Kidney (tissue), 13 donors: ENCODE measurements at regions not wholly inside any gene's neighbourhood (a gene's known extent, or its start where the extent isn't known, plus 50 kb on each side); places are given as distances from the start of the nearest gene placed in this dataset.

Experiments
- DNase-seq, 5 donors: peaks; one replicate each; pipeline ENCODE4 v3.0.0-alpha.2; 2013 to 2020
- FAIRE-seq: peaks from 2 replicates; lab custom pipeline; 2012; peaks lifted over from hg19 to GRCh38; lab: Jason Lieb, UNC
- H3K27ac ChIP-seq, 2 donors: one replicate each; pipeline ENCODE4 v1.7.0; 2013; ENCODE audit warnings: low read depth in 2 of 2, low read length in 2 of 2, inconsistent platforms in 1 of 2
- H3K27me3 ChIP-seq: one replicate; pipeline ENCODE4 v1.7.1; 2013; ENCODE audit warnings: low read length, inconsistent platforms; ENCODE audit not compliant: control insufficient read depth, insufficient read depth
- H3K36me3 ChIP-seq, 3 donors: one replicate each; pipeline versions ENCODE4 v1.7.0 to v1.7.1; 2013; ENCODE audit warnings: low read length in 3 of 3, control low read depth in 1 of 3, inconsistent platforms in 1 of 3; ENCODE audit not compliant: insufficient read depth in 3 of 3, control insufficient read depth in 2 of 3
- H3K4me1 ChIP-seq, 3 donors: one replicate each; pipeline versions ENCODE4 v1.7.0 to v1.7.1; 2013; ENCODE audit warnings: low read length in 3 of 3, inconsistent platforms in 1 of 3, low read depth in 1 of 3; ENCODE audit not compliant: control insufficient read depth in 2 of 3, insufficient read depth in 2 of 3
- H3K4me3 ChIP-seq, 3 donors: one replicate each; pipeline versions ENCODE4 v1.7.0 to v1.8.1; 2013; ENCODE audit warnings: low read length in 3 of 3, control low read depth in 1 of 3, inconsistent platforms in 1 of 3
- H3K9ac ChIP-seq, 3 donors: one replicate each; pipeline versions ENCODE4 v1.7.0 to v1.7.1; 2013; ENCODE audit warnings: low read length in 3 of 3, control low read depth in 1 of 3, inconsistent platforms in 1 of 3
- H3K9me3 ChIP-seq, 3 donors: one replicate each; pipeline versions ENCODE4 v1.7.0 to v1.7.1; 2013; ENCODE audit warnings: low read length in 3 of 3, control low read depth in 1 of 3, inconsistent platforms in 1 of 3; ENCODE audit not compliant: control insufficient read depth in 2 of 3, insufficient read depth in 1 of 3
- intact Hi-C: fragments of 100-400 bp; cut with DNase I; formaldehyde crosslinking; loops from one replicate; pipeline ENCODE4 v1.11.1; 2022
- TF ChIP-seq, protein P1 (sequence below): IDR thresholded peaks from 3 replicates; pipeline ENCODE4 v1.5.1; 2012; ENCODE audit warnings: mild to moderate bottlenecking, moderate library complexity, borderline replicate concordance; ENCODE audit not compliant: insufficient read depth; ENCODE audit errors: extremely low read depth
- donor health status: control.
- donor health status: control.
- donor health status: control.
- donor health status: control.
- donor health status: control.
- donor health status: DM: yes; HTN: yes; CAD: no.
- donor health status: Normal renal cell carcinoma (clear cell type).

DNA sequence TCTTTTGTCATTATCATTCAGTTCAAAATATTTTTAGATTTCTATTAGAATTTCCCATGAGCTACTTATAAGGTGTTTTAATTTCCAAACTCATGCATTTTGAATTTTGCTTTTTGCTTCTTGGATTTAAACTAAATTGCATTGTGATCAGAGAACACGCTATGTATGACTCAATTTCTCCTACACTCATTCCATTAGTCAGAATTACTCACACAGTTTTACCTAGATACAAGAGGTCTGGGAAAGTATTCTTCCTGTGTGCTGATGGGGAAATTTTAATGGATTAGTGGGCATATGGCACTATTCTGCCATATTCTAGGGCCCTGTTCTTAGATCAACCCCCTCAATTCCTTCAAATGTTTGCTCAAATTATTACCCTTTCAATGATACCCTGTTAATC lies 49.9 kb upstream of the BMP5 start:
- TF ChIP-seq, protein P1, sequence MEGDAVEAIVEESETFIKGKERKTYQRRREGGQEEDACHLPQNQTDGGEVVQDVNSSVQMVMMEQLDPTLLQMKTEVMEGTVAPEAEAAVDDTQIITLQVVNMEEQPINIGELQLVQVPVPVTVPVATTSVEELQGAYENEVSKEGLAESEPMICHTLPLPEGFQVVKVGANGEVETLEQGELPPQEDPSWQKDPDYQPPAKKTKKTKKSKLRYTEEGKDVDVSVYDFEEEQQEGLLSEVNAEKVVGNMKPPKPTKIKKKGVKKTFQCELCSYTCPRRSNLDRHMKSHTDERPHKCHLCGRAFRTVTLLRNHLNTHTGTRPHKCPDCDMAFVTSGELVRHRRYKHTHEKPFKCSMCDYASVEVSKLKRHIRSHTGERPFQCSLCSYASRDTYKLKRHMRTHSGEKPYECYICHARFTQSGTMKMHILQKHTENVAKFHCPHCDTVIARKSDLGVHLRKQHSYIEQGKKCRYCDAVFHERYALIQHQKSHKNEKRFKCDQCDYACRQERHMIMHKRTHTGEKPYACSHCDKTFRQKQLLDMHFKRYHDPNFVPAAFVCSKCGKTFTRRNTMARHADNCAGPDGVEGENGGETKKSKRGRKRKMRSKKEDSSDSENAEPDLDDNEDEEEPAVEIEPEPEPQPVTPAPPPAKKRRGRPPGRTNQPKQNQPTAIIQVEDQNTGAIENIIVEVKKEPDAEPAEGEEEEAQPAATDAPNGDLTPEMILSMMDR = no peak
- intact Hi-C loops = no loop called here

More for the DNA sequence above, 49.9 kb upstream of the BMP5 start:
- no peaks in the 10 kb centered on the region for H3K9me3 ChIP-seq
- H3K4me3 ChIP-seq = no peak overlapping the region
- H3K27me3 ChIP-seq = no peaks in the 10 kb centered on the region
- no peak for DNase-seq
- no peaks in the 10 kb centered on the region for H3K4me1 ChIP-seq
- no peak for FAIRE-seq
- H3K36me3 ChIP-seq = no peaks in the 10 kb centered on the region
- no peak overlapping the region for H3K27ac ChIP-seq
- H3K9ac ChIP-seq = no peak overlapping the region
